ENCODE measurements at regions not wholly inside any gene's neighbourhood (a gene's known extent, or its start where the extent isn't known, plus 50 kb on each side); places are given as distances from the start of the nearest gene placed in this dataset.

DNA sequence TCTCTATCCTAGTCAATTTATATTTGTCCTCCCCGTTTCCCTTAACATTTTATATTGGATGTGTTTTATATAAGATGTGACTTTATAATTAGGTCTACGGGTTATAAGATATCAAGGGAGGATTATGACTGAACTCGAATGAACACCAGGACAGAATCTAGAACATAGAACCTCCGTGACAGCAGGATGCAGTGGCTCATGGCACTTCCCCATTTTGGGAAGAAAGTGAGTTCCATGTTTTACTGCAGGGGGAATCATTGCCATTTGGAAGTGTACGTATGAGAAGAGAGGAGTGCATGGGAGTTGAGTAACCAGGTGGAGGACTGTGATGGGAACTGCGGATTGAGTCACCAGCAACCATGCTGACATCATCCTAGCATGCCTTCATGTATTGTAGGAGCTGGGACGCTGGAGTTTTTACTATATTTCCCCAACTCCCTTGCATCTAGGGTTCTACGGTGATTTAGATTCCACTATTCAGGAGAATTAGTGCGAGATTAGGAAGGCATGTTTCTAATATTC, 56.1 kb upstream of the FOXC1 start:
- no peak for FAIRE-seq

DNA sequence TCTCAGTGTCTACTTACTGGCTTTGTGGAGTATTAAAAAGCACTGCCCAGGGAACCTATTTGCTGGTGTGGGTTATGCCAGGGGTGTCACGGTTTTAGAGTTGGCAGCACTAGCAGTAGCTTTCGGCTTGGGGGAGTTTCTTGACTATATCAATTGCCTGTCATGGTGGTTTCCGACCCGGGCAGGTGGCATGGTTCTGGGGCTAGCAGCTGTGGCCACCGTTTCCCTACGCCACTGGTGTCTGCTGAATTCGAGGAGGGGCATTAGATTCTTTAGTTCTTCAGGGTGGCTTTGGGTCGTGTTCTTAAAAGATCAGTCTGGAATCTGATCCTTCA, 55.6 kb upstream of the FOXC1 start:
- FAIRE-seq = no peak

- no peak for FAIRE-seq
Measured at GRCh38 chr6:1554476-1555310, 55.0 kb upstream of the FOXC1 start.

- FAIRE-seq = no peak
Measured at GRCh38 chr6:1558388-1558787, 51.3 kb upstream of the FOXC1 start.

All from A204.1 (cell line).